HG03521 (cell line): ENCODE measurements at regions not wholly inside any gene's neighbourhood (a gene's known extent, or its start where the extent isn't known, plus 50 kb on each side); places are given as distances from the start of the nearest gene placed in this dataset.

Experiments used
- ATAC-seq: cut with Tn5 transposase; IDR thresholded peaks from one replicate; pipeline ENCODE4 v1.9.1; 2021; ENCODE audit warnings: mild to moderate bottlenecking, moderate library complexity; ENCODE audit not compliant: unreplicated experiment

- ATAC-seq = no peak
Measured at GRCh38 chr5:56359809-56360685, 126.9 kb upstream of the ANKRD55 start.

GRCh38 chr5:56358703-56359681, 125.9 kb upstream of the ANKRD55 start:
- no peak for ATAC-seq

GRCh38 chr5:56358046-56358445, 124.9 kb upstream of the ANKRD55 start:
- no peak for ATAC-seq

DNA sequence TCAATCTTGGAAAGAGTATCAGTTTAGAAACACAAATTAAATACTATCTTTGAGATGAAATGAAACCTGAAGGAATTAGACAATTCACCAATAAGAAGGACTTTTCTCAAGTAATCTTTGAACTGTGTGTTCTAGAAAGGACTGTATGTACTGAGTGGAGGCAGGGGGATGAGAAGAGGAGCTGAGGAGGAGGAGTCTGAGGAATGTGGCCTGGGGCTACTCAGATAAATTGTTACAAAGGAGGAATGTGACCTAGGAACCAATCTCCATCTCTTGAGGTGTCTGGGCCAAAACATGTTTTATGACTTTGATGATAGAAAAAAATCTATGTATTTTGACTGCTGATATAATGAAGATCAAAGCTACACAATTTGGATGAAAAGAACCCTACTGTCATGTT, 124.3 kb upstream of the ANKRD55 start:
- no peak for ATAC-seq

- ATAC-seq = no peak
Measured at GRCh38 chr5:56356836-56357160, 123.7 kb upstream of the ANKRD55 start.

DNA sequence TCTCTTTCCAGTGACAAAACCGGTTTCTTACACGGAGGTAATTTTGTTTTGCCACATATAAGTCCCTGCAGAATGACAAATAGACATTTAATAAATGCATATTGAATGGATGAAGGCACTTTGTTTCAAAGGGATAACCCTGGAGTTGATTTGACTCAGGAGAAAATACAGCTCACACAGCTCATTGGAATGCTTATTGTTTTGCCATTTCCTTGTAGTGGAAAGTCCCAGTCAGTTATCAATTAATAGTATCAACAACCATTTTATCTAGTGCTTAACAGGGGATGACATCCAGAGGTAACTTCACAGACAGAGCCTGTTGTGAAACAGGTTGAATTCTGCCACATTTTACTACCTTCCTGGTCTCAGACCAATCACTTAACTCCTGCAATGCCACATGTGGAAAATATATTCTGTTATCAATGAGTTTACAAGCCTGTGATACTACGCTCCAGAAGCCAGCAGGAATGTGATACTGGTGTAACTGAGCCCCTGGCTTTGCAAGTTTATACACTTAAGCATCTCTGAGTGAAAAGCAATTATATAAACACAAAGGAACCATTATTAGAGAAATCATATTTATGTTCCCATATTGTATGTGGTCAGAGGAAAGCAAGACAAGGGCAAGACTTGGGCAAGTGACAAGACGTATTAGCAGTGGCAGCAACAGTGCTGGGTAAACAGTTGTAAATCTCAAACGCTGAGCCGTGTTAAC, 123.1 kb upstream of the ANKRD55 start:
- ATAC-seq = no peak

- no peak for ATAC-seq
Measured at GRCh38 chr5:56354836-56355235, 121.7 kb upstream of the ANKRD55 start.

- ATAC-seq = no peak
Measured at GRCh38 chr5:56352808-56353590, 119.9 kb upstream of the ANKRD55 start.

GRCh38 chr5:56350597-56351170, 117.6 kb upstream of the ANKRD55 start:
- ATAC-seq = no peak

- no peak for ATAC-seq
Measured at GRCh38 chr5:56350011-56350596, 117.0 kb upstream of the ANKRD55 start.

DNA sequence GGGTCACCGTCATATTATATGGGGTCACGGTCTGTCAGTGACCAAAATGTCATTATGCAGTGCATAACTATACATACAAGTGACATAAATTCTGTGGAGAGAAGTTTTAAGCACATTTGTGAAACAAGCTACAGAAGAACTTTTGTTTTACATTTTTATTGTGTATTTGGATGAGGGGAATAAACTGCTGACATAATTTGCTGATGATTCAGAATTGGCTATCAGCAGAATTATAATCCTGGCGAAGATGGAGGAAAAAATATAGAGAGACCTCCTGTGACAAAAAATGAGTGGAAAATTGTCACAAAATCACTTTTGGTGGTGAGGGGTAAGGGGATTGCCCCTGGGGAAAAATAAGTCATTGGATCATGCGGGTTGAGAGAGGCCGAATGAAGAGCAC, 116.3 kb upstream of the ANKRD55 start:
- ATAC-seq = no peak

DNA sequence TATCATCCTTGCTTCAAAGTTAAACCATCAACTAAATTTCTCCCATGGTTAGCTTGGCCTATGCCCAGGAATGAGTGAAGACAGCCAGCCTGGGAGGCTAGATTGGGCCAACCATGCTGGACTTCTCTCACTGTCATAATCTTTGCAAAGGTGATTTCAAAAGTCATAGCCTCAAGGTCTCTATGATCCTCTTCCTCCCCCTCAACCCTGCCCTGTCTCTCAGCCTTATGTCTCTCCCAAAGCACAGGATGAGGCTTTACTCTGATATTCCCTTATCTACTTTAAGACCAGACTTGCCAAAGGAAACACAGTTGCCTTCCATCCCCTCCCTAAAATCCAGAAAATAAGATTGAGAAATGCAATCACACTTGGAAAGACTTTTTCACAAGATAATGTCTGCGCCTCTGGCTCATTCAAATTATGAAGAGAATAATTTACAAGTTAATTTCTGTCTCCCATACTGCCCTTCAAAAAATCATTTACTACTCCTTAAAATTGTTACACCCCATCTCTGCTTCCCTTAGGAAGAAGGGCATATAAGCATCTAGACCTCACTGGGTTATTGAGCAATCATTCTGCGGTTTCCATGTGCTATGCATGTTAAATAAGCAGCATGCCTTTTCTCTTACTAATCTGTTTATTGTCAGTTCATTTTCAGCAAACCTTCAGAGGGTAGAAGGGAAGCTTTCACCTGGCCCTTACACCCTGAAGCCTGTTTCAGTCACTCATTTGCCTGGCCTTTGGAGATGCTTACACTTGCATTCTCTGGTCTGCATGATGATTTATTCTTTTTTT, 113.8 kb upstream of the ANKRD55 start:
- no peak for ATAC-seq

DNA sequence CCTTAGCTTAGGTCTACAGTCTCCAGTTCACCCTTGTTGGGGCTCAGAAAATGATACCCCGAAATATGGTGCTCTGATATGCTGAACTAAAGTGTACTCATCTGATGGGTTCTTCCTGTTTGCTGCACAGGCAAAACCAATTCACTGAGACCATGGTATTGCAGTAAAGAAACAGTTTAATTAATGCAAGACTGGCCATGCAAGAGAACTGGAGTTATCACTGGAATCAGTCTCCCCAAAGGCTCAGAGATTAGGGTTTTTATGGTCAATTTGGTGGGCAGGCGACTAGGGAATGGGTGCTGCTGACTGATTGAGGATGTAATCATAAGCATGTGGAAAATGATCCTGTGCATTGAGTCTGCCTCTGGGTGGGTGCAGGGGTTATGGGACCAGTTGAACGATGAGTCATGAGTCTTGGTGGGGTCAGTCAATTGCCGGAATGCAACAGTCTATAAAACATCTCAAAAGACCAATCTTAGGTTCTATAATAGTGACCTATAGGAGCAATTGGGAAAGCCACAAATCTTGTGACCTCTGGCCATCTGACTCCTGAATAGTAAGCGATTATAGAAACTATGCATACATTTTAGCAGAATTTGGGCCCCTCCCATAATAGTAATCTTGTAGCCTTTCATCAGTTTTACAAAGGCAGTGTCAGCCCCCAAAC, 113.0 kb upstream of the ANKRD55 start:
- no peak for ATAC-seq

DNA sequence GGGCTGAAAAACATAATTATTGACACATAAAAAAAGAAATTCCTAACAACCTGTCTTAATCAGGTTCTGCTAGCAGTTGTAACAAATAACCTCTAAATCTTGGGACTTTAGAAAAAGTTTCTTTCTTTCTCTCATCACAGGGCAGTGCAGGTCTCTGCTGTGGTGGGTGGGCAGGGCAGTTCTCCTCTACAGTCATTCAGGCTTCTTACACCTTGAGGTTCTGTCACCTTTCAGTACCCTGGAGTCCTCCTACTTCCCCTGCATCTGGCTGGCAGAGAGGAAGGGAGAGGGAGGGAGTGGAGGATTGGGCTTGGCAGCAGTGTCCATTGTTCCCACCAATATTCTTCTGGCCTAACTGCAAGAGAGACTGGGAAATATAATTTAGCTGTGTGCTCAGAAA, 112.2 kb upstream of the ANKRD55 start:
- no peak for ATAC-seq

DNA sequence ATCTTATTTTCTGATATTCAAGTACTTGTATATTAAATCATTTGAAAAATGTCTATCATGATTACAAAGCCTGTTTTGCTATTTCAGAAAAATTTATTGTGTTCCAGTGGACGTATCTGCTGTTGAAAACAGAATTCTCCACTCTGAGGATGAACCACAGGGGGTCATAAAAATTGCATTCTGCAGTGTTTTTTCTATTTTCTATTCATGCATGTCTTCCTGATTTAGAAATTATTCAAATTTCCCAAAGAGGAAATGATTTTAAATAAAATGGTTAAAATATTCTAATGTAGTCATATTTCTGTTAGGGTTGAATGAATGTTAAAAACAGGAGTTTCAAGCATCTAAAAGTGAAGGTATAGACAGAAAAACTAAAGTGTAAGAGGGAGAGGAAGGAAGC, 111.5 kb upstream of the ANKRD55 start:
- ATAC-seq = no peak

GRCh38 chr5:56343988-56344387, 110.9 kb upstream of the ANKRD55 start:
- ATAC-seq = no peak

GRCh38 chr5:56342616-56343015, 109.5 kb upstream of the ANKRD55 start:
- no peak for ATAC-seq

GRCh38 chr5:56340196-56340980, 107.3 kb upstream of the ANKRD55 start:
- ATAC-seq = no peak
